ENCODE measurements at regions not wholly inside any gene's neighbourhood (a gene's known extent, or its start where the extent isn't known, plus 50 kb on each side); places are given as distances from the start of the nearest gene placed in this dataset.

DNA sequence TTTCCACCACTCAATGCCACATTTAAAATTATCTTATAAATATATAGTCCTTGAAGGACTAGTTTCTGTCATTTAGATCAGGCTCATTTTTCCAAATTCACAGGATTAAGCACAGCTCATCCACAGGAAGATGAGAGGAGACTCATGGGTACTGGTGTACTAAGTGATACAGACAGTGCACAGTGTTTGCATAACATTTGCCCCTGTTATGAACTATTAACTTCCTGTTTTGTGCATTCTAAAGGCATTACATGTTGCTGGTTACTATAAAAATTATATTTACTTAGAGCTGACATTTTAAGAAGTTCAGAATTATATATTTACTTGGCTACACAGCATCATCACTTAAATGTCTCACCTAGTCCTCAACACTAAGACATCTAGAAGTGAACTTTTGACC, 772.0 kb downstream of the TECRL start:
- no peak for TF ChIP-seq EZH2 (IDR thresholded peaks at IDR 0.05; ENCODE audit: borderline replicate concordance)
- TF ChIP-seq, protein P1, sequence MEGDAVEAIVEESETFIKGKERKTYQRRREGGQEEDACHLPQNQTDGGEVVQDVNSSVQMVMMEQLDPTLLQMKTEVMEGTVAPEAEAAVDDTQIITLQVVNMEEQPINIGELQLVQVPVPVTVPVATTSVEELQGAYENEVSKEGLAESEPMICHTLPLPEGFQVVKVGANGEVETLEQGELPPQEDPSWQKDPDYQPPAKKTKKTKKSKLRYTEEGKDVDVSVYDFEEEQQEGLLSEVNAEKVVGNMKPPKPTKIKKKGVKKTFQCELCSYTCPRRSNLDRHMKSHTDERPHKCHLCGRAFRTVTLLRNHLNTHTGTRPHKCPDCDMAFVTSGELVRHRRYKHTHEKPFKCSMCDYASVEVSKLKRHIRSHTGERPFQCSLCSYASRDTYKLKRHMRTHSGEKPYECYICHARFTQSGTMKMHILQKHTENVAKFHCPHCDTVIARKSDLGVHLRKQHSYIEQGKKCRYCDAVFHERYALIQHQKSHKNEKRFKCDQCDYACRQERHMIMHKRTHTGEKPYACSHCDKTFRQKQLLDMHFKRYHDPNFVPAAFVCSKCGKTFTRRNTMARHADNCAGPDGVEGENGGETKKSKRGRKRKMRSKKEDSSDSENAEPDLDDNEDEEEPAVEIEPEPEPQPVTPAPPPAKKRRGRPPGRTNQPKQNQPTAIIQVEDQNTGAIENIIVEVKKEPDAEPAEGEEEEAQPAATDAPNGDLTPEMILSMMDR (IDR thresholded peaks at IDR 0.05; ENCODE audit: poor library complexity), result no peak
- TF ChIP-seq EZH2phosphoT487 (IDR thresholded peaks at IDR 0.05; ENCODE audit: low read depth, severe bottlenecking, unreplicated experiment), result no peak
